ENCODE measurements at regions not wholly inside any gene's neighbourhood (a gene's known extent, or its start where the extent isn't known, plus 50 kb on each side); places are given as distances from the start of the nearest gene placed in this dataset.
"Not testable (repeated sequence)": the region's sequence is repeated elsewhere in the genome, so short reads cannot be mapped to it uniquely, and the experiment has no call there.

GRCh38 chr4:3634281-3634857 is 102.1 kb upstream of the LRPAP1 start:
- TF ChIP-seq ZFX (IDR thresholded peaks at IDR 0.05) (no peak), CTCF (conservative IDR thresholded peaks at IDR 0.05) (no peak)
- no peak overlapping the region for H3K27ac ChIP-seq

- not testable (repeated sequence) for H3K27ac ChIP-seq
These were observed 101.1 kb upstream of the LRPAP1 start for GRCh38 chr4:3633277-3633676.

GRCh38 chr4:3632794-3633193 is 100.6 kb upstream of the LRPAP1 start:
- not testable (repeated sequence) for H3K27ac ChIP-seq

GRCh38 chr4:3631544-3632266 is 99.5 kb upstream of the LRPAP1 start:
- H3K27ac ChIP-seq, result not testable (repeated sequence)

- TF ChIP-seq CTCF (conservative IDR thresholded peaks at IDR 0.05) (no peak), ZFX (IDR thresholded peaks at IDR 0.05) (no peak)
These were observed 98.6 kb upstream of the LRPAP1 start for GRCh38 chr4:3630598-3631543.

GRCh38 chr4:3630136-3630597 is 97.9 kb upstream of the LRPAP1 start:
- TF ChIP-seq ZFX (IDR thresholded peaks at IDR 0.05), result no peak
- no peak for TF ChIP-seq CTCF (conservative IDR thresholded peaks at IDR 0.05)
- no peak overlapping the region for H3K27ac ChIP-seq

More at GRCh38 chr4:3630598-3631543, 98.6 kb upstream of the LRPAP1 start:
- H3K27ac ChIP-seq, result no peak overlapping the region

GRCh38 chr4:3629665-3630064 is 97.4 kb upstream of the LRPAP1 start:
- TF ChIP-seq ZFX (IDR thresholded peaks at IDR 0.05) (no peak), CTCF (conservative IDR thresholded peaks at IDR 0.05) (no peak)
- no peak overlapping the region for H3K27ac ChIP-seq

GRCh38 chr4:3629176-3629575 is 97.0 kb upstream of the LRPAP1 start:
- not testable (repeated sequence) for H3K27ac ChIP-seq

GRCh38 chr4:3628868-3629175 is 96.6 kb upstream of the LRPAP1 start:
- no peak for TF ChIP-seq CTCF (conservative IDR thresholded peaks at IDR 0.05)
- no peak for TF ChIP-seq ZFX (IDR thresholded peaks at IDR 0.05)

GRCh38 chr4:3627967-3628867 is 96.0 kb upstream of the LRPAP1 start:
- not testable (repeated sequence) for H3K27ac ChIP-seq

More at GRCh38 chr4:3628868-3629175, 96.6 kb upstream of the LRPAP1 start:
- H3K27ac ChIP-seq, result no peak overlapping the region

GRCh38 chr4:3627456-3627855 is 95.2 kb upstream of the LRPAP1 start:
- not testable (repeated sequence) for H3K27ac ChIP-seq

- H3K27ac ChIP-seq, result not testable (repeated sequence)
These were observed 94.1 kb upstream of the LRPAP1 start for GRCh38 chr4:3626131-3626884.

Measured in C4-2B (cell line).